OCI-LY7 (cell line): ENCODE measurements at regions not wholly inside any gene's neighbourhood (a gene's known extent, or its start where the extent isn't known, plus 50 kb on each side); places are given as distances from the start of the nearest gene placed in this dataset.

Source experiments
- BruUV-seq: library from RNA; stranded (reverse); fragments of 400-500 nt; replicated peaks from 2 replicates; lab custom pipeline; 2021; lab: Mats Ljungman, UMichigan
- CTCF ChIA-PET: fragments of 300-600 bp; sonication (Branson Sonifier 250); formaldehyde crosslinking; loops from one replicate; lab custom pipeline; 2022; ENCODE audit warnings: antibody characterized with exemption; ENCODE audit not compliant: unreplicated experiment; lab: Charles Lee
- POLR2A ChIA-PET: fragments of 300-600 bp; sonication (Branson Sonifier 250); formaldehyde crosslinking; loops from one replicate; lab custom pipeline; 2022; ENCODE audit warnings: antibody characterized with exemption; lab: Charles Lee
- DNase-seq: peaks from one replicate; pipeline ENCODE4 v3.0.0-alpha.2; 2015; ENCODE audit warnings: low spot score
- H2AFZ ChIP-seq: fragments of 200-600 bp; sonication (generic), shearing (Covaris generic); 2 replicates; pipeline ENCODE4 v1.6.1; 2014; ENCODE audit warnings: mild to moderate bottlenecking, antibody characterized with exemption, low read length, moderate library complexity
- H3K27ac ChIP-seq: fragments of 200-600 bp; sonication (generic); 2 replicates; pipeline ENCODE4 v1.5.1; 2014; ENCODE audit warnings: mixed run types, low read depth, mild to moderate bottlenecking, moderate library complexity, low read length, inconsistent platforms; ENCODE audit not compliant: poor library complexity, severe bottlenecking
- H3K36me3 ChIP-seq: fragments of 200-600 bp; sonication (generic); 2 replicates; pipeline ENCODE4 v1.6.1; 2014; ENCODE audit warnings: mild to moderate bottlenecking, antibody characterized with exemption, low read length, moderate library complexity, mixed read lengths; ENCODE audit not compliant: insufficient read depth
- H3K4me1 ChIP-seq: fragments of 200-600 bp; sonication (generic); 2 replicates; pipeline ENCODE4 v1.5.1; 2014; ENCODE audit warnings: mild to moderate bottlenecking, low read length; ENCODE audit not compliant: insufficient read depth, poor library complexity, severe bottlenecking
- H3K4me2 ChIP-seq: fragments of 200-600 bp; sonication (generic); 2 replicates; pipeline ENCODE4 v1.6.1; 2014; ENCODE audit warnings: mild to moderate bottlenecking, low read length
- H3K4me3 ChIP-seq: fragments of 200-600 bp; sonication (generic); 2 replicates; pipeline ENCODE4 v1.5.1; 2014; ENCODE audit warnings: mild to moderate bottlenecking, low read depth, low read length; ENCODE audit not compliant: poor library complexity, severe bottlenecking
- H3K79me2 ChIP-seq: fragments of 200-600 bp; sonication (generic); 2 replicates; pipeline ENCODE4 v1.6.1; 2016; ENCODE audit warnings: low read depth, mild to moderate bottlenecking, low read length, moderate library complexity, mixed read lengths; ENCODE audit not compliant: insufficient read depth
- H3K9me2 ChIP-seq: fragments of 200-600 bp; sonication (generic); 2 replicates; pipeline ENCODE4 v1.6.1; 2016; ENCODE audit warnings: mild to moderate bottlenecking, low read length, mixed read lengths; ENCODE audit not compliant: insufficient read depth
- H3K9me3 ChIP-seq: fragments of 200-600 bp; sonication (generic); 2 replicates; pipeline ENCODE4 v1.6.1; 2014; ENCODE audit warnings: mild to moderate bottlenecking, mixed run types, low read length, mixed read lengths
- H4K20me1 ChIP-seq: fragments of 200-600 bp; sonication (generic); 2 replicates; pipeline ENCODE4 v1.6.1; 2014; ENCODE audit warnings: mild to moderate bottlenecking, antibody characterized with exemption, low read length, moderate library complexity, mixed read lengths; ENCODE audit not compliant: insufficient read depth
- EZH2phosphoT487 ChIP-seq: fragments of 200-600 bp; sonication (generic); IDR thresholded peaks from 2 replicates; pipeline ENCODE4 v1.6.1; 2018; ENCODE audit warnings: low read depth, borderline replicate concordance, mild to moderate bottlenecking, mixed run types, antibody characterized with exemption, low read length, moderate library complexity, mixed read lengths
- intact Hi-C: fragments of 100-400 bp; cut with micrococcal nuclease; formaldehyde crosslinking; loops from one replicate; pipeline ENCODE4 v1.10.0; 2022; ENCODE audit not compliant: unreplicated experiment
- TF ChIP-seq, protein P1 (sequence below): fragments of 200-600 bp; sonication (generic); conservative IDR thresholded peaks from 2 replicates; pipeline ENCODE4 v1.5.1; 2014; ENCODE audit warnings: mild to moderate bottlenecking, antibody characterized with exemption, low read length, moderate library complexity, mixed read lengths

DNA sequence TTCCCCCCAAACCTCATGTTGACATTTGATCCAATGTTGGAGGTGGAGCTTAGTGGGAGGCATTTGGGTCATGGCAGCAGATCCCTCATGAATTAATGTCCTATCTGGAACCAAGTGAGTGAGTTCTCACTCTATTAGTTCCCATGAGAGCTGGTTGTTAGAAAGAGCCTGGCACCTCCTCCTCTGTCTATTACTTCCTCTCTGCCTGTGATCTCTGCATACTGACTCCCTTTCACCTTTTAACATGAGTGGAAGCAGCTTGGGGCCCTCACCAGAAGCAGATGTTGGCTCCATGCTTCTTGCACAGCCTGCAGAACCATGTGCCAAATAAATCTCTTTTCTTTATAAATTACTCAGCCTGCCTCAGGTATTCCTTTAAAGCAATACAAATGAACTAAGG is 127.3 kb upstream of the RALGAPA2 start:
- Histone ChIP-seq H3K9me3 (no peaks in the 10 kb centered on the region), H3K4me1 (no peaks in the 10 kb centered on the region), H3K9me2 (no peaks in the 10 kb centered on the region), H3K4me3 (no peak overlapping the region), H2AFZ (no peak overlapping the region), H3K4me2 (no peak overlapping the region), H3K27ac (no peak overlapping the region), H4K20me1 (no peaks in the 10 kb centered on the region), H3K79me2 (no peaks in the 10 kb centered on the region), H3K36me3 (no peaks in the 10 kb centered on the region)
- ChIA-PET CTCF (no interaction called here), POLR2A (no interaction called here)
- DNase-seq, result no peak
- intact Hi-C loops, result loop anchor here (5.0 kb wide), 1 partner anchor 668 kb away; no protein-coding TSS in a partner anchor
- no peak for TF ChIP-seq EZH2phosphoT487
- TF ChIP-seq, protein P1, sequence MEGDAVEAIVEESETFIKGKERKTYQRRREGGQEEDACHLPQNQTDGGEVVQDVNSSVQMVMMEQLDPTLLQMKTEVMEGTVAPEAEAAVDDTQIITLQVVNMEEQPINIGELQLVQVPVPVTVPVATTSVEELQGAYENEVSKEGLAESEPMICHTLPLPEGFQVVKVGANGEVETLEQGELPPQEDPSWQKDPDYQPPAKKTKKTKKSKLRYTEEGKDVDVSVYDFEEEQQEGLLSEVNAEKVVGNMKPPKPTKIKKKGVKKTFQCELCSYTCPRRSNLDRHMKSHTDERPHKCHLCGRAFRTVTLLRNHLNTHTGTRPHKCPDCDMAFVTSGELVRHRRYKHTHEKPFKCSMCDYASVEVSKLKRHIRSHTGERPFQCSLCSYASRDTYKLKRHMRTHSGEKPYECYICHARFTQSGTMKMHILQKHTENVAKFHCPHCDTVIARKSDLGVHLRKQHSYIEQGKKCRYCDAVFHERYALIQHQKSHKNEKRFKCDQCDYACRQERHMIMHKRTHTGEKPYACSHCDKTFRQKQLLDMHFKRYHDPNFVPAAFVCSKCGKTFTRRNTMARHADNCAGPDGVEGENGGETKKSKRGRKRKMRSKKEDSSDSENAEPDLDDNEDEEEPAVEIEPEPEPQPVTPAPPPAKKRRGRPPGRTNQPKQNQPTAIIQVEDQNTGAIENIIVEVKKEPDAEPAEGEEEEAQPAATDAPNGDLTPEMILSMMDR, result no peak
- no TSS peak for BruUV-seq

DNA sequence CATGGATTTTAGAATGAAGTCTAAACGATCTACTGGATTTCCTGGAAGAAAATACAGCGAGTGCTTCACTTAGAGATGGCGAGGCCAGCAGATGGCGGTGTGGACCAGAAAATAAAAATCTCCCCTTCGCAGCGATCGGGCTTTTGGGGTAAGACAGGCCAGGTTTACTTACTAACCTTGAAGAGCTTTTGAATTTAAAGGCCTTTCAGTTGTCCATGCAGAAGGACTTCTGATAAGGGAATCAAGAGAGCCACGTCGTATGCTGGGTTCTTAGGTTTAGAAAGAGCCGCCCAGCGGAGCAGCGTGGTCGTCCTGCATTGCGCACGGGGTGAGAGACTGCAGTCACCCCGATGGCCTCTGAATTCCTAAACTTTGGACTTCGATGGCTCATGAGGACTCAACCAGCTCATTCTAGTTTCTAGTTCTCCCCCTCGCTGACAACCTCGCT is 125.2 kb upstream of the RALGAPA2 start:
- Histone ChIP-seq H3K27ac (no peak overlapping the region), H3K4me3 (no peak overlapping the region), H3K4me1 (no peaks in the 10 kb centered on the region), H3K4me2 (no peak overlapping the region), H3K36me3 (no peaks in the 10 kb centered on the region), H3K9me2 (no peaks in the 10 kb centered on the region), H3K79me2 (no peaks in the 10 kb centered on the region), H4K20me1 (no peaks in the 10 kb centered on the region), H3K9me3 (no peaks in the 10 kb centered on the region), H2AFZ (0 out of 2 replicates have a peak overlapping the region, but pooled peaks have one; percentile 11)
- TF ChIP-seq EZH2phosphoT487, result no peak
- TF ChIP-seq, protein P1, result peak; percentile 80
- ChIA-PET CTCF (no interaction called here), POLR2A (interaction anchor here (0.6 kb wide), 1 partner anchor 113 kb away, joined by 3 read pairs; no protein-coding TSS in a partner anchor)
- intact Hi-C loops, result loop anchor here (5.0 kb wide), 1 partner anchor 670 kb away; no protein-coding TSS in a partner anchor
- BruUV-seq, result no TSS peak
- peak; percentile 18 for DNase-seq

DNA sequence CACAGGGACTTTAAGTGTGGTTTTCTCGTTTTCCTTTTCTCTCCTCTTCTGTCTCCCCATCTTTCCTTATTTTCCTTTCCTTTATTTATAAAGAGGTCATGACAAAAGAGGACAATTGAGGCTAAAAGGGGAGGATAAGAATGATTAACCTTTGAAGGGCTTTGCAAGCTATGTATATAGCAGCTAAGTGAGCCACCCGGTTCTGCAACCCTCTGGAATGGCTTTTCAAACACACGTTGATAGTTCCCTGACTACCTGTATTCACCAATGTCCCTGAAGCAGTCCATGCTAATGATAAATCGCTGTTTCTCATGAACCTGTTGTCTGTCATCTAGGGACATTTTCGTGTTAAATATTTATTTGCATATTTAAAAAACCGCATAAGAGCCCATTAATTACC is 124.4 kb upstream of the RALGAPA2 start:
- BruUV-seq, result no TSS peak
- H4K20me1 ChIP-seq, result no peaks in the 10 kb centered on the region
- no peak overlapping the region for H3K27ac ChIP-seq
- H2AFZ ChIP-seq, result no peak overlapping the region
- no peaks in the 10 kb centered on the region for H3K4me1 ChIP-seq
- H3K4me3 ChIP-seq, result no peak overlapping the region
- no peaks in the 10 kb centered on the region for H3K9me3 ChIP-seq
- ChIA-PET CTCF (no interaction called here), POLR2A (no interaction called here)
- no peaks in the 10 kb centered on the region for H3K36me3 ChIP-seq
- no peak for TF ChIP-seq EZH2phosphoT487
- TF ChIP-seq, protein P1, result no peak
- H3K9me2 ChIP-seq, result no peaks in the 10 kb centered on the region
- no peak overlapping the region for H3K4me2 ChIP-seq
- intact Hi-C loops, result loop anchor here (5.0 kb wide), 1 partner anchor 670 kb away; no protein-coding TSS in a partner anchor
- no peaks in the 10 kb centered on the region for H3K79me2 ChIP-seq
- no peak for DNase-seq
